ENCODE measurements at regions not wholly inside any gene's neighbourhood (a gene's known extent, or its start where the extent isn't known, plus 50 kb on each side); places are given as distances from the start of the nearest gene placed in this dataset.
"Not testable (repeated sequence)": the region's sequence is repeated elsewhere in the genome, so short reads cannot be mapped to it uniquely, and the experiment has no call there.

GRCh38 chr7:156015237-156016020 is 203.2 kb upstream of the SHH start:
- POLR2A ChIA-PET, result no interaction called here

GRCh38 chr7:156014808-156015207 is 202.5 kb upstream of the SHH start:
- no peak for DNase-seq (ENCODE audit: extremely low spot score)
- ChIA-PET CTCF (no interaction called here), POLR2A (no interaction called here)
- TF ChIP-seq ZNF384 (IDR thresholded peaks at IDR 0.05) (no peak), HDGF (IDR thresholded peaks at IDR 0.05; ENCODE audit: borderline replicate concordance) (no peak), FOXA1 (IDR thresholded peaks at IDR 0.05) (no peak), FOXK2 (IDR thresholded peaks at IDR 0.05) (no peak), ELF4 (IDR thresholded peaks at IDR 0.05) (no peak), NFRKB (IDR thresholded peaks at IDR 0.05) (no peak), LEF1 (IDR thresholded peaks at IDR 0.05; ENCODE audit: borderline replicate concordance) (no peak), BHLHE40 (IDR thresholded peaks at IDR 0.05; ENCODE audit: borderline replicate concordance) (no peak), L3MBTL2 (conservative IDR thresholded peaks at IDR 0.05) (no peak), TARDBP (IDR thresholded peaks at IDR 0.05) (no peak), SP1 (IDR thresholded peaks at IDR 0.05) (no peak), PKNOX1 (IDR thresholded peaks at IDR 0.05) (no peak), CTBP1 (IDR thresholded peaks at IDR 0.05; ENCODE audit: borderline replicate concordance) (no peak), ARNT (IDR thresholded peaks at IDR 0.05) (no peak), FOXM1 (IDR thresholded peaks at IDR 0.05; ENCODE audit: borderline replicate concordance) (no peak), SUZ12 (IDR thresholded peaks at IDR 0.05) (no peak)

More at GRCh38 chr7:156015237-156016020, 203.2 kb upstream of the SHH start:
- TF ChIP-seq ELF4 (IDR thresholded peaks at IDR 0.05) (no peak), CTBP1 (IDR thresholded peaks at IDR 0.05; ENCODE audit: borderline replicate concordance) (no peak), ZNF384 (IDR thresholded peaks at IDR 0.05) (no peak), ARNT (IDR thresholded peaks at IDR 0.05) (no peak), LEF1 (IDR thresholded peaks at IDR 0.05; ENCODE audit: borderline replicate concordance) (no peak), TARDBP (IDR thresholded peaks at IDR 0.05) (no peak), FOXA1 (IDR thresholded peaks at IDR 0.05) (no peak), NFRKB (IDR thresholded peaks at IDR 0.05) (no peak), FOXK2 (IDR thresholded peaks at IDR 0.05) (no peak), FOXM1 (IDR thresholded peaks at IDR 0.05; ENCODE audit: borderline replicate concordance) (no peak), SUZ12 (IDR thresholded peaks at IDR 0.05) (no peak), BHLHE40 (IDR thresholded peaks at IDR 0.05; ENCODE audit: borderline replicate concordance) (no peak), L3MBTL2 (conservative IDR thresholded peaks at IDR 0.05) (no peak), HDGF (IDR thresholded peaks at IDR 0.05; ENCODE audit: borderline replicate concordance) (no peak), PKNOX1 (IDR thresholded peaks at IDR 0.05) (no peak), SP1 (IDR thresholded peaks at IDR 0.05) (no peak)
- DNase-seq (ENCODE audit: extremely low spot score), result no peak
- CTCF ChIA-PET, result no interaction called here

- TF ChIP-seq BHLHE40 (IDR thresholded peaks at IDR 0.05; ENCODE audit: borderline replicate concordance), result no peak
- no peak for TF ChIP-seq FOXM1 (IDR thresholded peaks at IDR 0.05; ENCODE audit: borderline replicate concordance)
- TF ChIP-seq PKNOX1 (IDR thresholded peaks at IDR 0.05), result no peak
- TF ChIP-seq HDGF (IDR thresholded peaks at IDR 0.05; ENCODE audit: borderline replicate concordance), result no peak
- no peak for TF ChIP-seq ARNT (IDR thresholded peaks at IDR 0.05)
- no peak for TF ChIP-seq ZNF384 (IDR thresholded peaks at IDR 0.05)
- TF ChIP-seq SUZ12 (IDR thresholded peaks at IDR 0.05), result no peak
- TF ChIP-seq ELF4 (IDR thresholded peaks at IDR 0.05), result no peak
- TF ChIP-seq SP1 (IDR thresholded peaks at IDR 0.05), result no peak
- TF ChIP-seq CTBP1 (IDR thresholded peaks at IDR 0.05; ENCODE audit: borderline replicate concordance), result no peak
- no peak for TF ChIP-seq LEF1 (IDR thresholded peaks at IDR 0.05; ENCODE audit: borderline replicate concordance)
- no peak for TF ChIP-seq L3MBTL2 (conservative IDR thresholded peaks at IDR 0.05)
- TF ChIP-seq TARDBP (IDR thresholded peaks at IDR 0.05), result no peak
- TF ChIP-seq NFRKB (IDR thresholded peaks at IDR 0.05), result no peak
- no peak for TF ChIP-seq FOXA1 (IDR thresholded peaks at IDR 0.05)
- no peak for TF ChIP-seq FOXK2 (IDR thresholded peaks at IDR 0.05)
- DNase-seq (ENCODE audit: extremely low spot score), result no peak
- POLR2A ChIA-PET, result no interaction called here
- CTCF ChIA-PET, result no interaction called here
Observed at GRCh38 chr7:156014201-156014600, 201.9 kb upstream of the SHH start.

- TF ChIP-seq ZNF384 (IDR thresholded peaks at IDR 0.05) (no peak), ARNT (IDR thresholded peaks at IDR 0.05) (no peak), PKNOX1 (IDR thresholded peaks at IDR 0.05) (no peak), HDGF (IDR thresholded peaks at IDR 0.05; ENCODE audit: borderline replicate concordance) (no peak), CTBP1 (IDR thresholded peaks at IDR 0.05; ENCODE audit: borderline replicate concordance) (no peak)
- DNase-seq (ENCODE audit: extremely low spot score), result no peak
- ChIA-PET CTCF (no interaction called here), POLR2A (no interaction called here)
Observed at GRCh38 chr7:156012412-156012811, 200.1 kb upstream of the SHH start.

- ChIA-PET POLR2A (no interaction called here), CTCF (no interaction called here)
- no peak for TF ChIP-seq SP1 (IDR thresholded peaks at IDR 0.05)
- TF ChIP-seq L3MBTL2 (conservative IDR thresholded peaks at IDR 0.05), result no peak
- no peak for TF ChIP-seq PKNOX1 (IDR thresholded peaks at IDR 0.05)
- no peak for TF ChIP-seq ARNT (IDR thresholded peaks at IDR 0.05)
- no peak for TF ChIP-seq ELF4 (IDR thresholded peaks at IDR 0.05)
- no peak for TF ChIP-seq FOXK2 (IDR thresholded peaks at IDR 0.05)
- no peak for TF ChIP-seq CTBP1 (IDR thresholded peaks at IDR 0.05; ENCODE audit: borderline replicate concordance)
- no peak for TF ChIP-seq ZNF384 (IDR thresholded peaks at IDR 0.05)
- TF ChIP-seq FOXA1 (IDR thresholded peaks at IDR 0.05), result no peak
- no peak for TF ChIP-seq FOXM1 (IDR thresholded peaks at IDR 0.05; ENCODE audit: borderline replicate concordance)
- no peak for TF ChIP-seq HDGF (IDR thresholded peaks at IDR 0.05; ENCODE audit: borderline replicate concordance)
- no peak for TF ChIP-seq NFRKB (IDR thresholded peaks at IDR 0.05)
- no peak for TF ChIP-seq TARDBP (IDR thresholded peaks at IDR 0.05)
- TF ChIP-seq BHLHE40 (IDR thresholded peaks at IDR 0.05; ENCODE audit: borderline replicate concordance), result no peak
- no peak for TF ChIP-seq SUZ12 (IDR thresholded peaks at IDR 0.05)
- TF ChIP-seq LEF1 (IDR thresholded peaks at IDR 0.05; ENCODE audit: borderline replicate concordance), result no peak
Observed at GRCh38 chr7:156009569-156009968, 197.3 kb upstream of the SHH start.

GRCh38 chr7:156006876-156007275 is 194.6 kb upstream of the SHH start:
- CTCF ChIA-PET; POLR2A ChIA-PET; DNase-seq (ENCODE audit: extremely low spot score): not testable (repeated sequence)

More at GRCh38 chr7:156009569-156009968, 197.3 kb upstream of the SHH start:
- DNase-seq (ENCODE audit: extremely low spot score), result no peak
